ENCODE measurements at regions not wholly inside any gene's neighbourhood (a gene's known extent, or its start where the extent isn't known, plus 50 kb on each side); places are given as distances from the start of the nearest gene placed in this dataset.

DNA sequence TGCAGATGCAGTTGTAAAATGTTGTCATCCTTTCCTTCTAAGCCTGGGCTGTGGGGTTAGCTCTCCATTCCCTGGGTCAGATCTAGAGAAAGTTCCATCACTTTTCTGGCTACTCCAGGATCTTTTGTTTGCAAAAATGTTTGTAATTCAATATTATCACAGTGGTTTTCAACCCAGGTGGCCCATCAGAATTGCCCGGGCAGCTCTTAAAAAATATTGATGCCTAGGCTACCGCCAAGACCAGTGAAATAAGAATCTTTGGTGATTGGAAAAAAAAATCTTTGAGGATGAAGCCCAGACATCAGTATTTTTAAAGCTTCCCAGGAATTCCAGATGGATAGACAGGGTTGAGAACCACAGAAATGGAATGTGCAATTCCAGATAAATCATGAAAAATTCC, 232.5 kb upstream of the SPRED2 start:
- TF ChIP-seq EP300 (IDR thresholded peaks at IDR 0.05; ENCODE audit: borderline replicate concordance), result no peak
- TF ChIP-seq TCF12 (IDR thresholded peaks at IDR 0.05; ENCODE audit: low read depth), result no peak

DNA sequence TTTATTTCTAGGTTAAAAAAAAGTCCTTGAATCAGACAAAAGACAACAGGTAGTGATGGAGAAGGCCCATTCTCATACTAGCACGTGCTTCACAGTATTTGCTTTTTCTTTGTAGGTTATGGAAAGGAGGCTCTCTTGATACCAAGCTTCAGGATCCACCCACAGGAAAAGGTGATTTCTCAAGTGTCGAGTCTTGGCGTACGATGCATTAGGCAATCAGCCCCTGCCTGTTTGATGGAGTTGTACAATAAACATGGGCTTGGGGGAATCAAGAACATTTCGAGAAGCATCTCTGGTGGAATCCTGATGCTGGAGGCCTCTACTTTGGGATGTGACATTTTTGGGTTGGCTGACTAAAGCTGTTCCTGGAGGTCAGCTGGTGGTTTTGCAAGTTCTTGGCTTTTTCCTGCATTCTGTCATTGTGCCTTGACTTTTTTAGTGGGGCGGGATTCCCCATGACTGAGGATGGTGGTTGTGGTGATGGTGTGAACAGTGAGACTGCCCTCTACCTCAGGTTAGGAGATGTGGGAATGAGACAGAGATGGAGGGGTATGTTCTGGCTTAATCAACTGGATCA, 231.5 kb upstream of the SPRED2 start:
- TF ChIP-seq RAD21 (IDR thresholded peaks at IDR 0.05; ENCODE audit: low read depth) (no peak), REST (IDR thresholded peaks at IDR 0.05; ENCODE audit: low read depth) (no peak), TAF1 (IDR thresholded peaks at IDR 0.05; ENCODE audit: low read depth) (no peak), TCF12 (IDR thresholded peaks at IDR 0.05; ENCODE audit: low read depth) (no peak), NFIC (IDR thresholded peaks at IDR 0.05) (no peak), EP300 (IDR thresholded peaks at IDR 0.05; ENCODE audit: borderline replicate concordance) (no peak), CREB1 (IDR thresholded peaks at IDR 0.05; ENCODE audit: low read depth) (no peak), YY1 (IDR thresholded peaks at IDR 0.05; ENCODE audit: low read depth) (no peak), FOXM1 (IDR thresholded peaks at IDR 0.05; ENCODE audit: borderline replicate concordance, low read depth) (no peak)
- TF ChIP-seq, protein P1, sequence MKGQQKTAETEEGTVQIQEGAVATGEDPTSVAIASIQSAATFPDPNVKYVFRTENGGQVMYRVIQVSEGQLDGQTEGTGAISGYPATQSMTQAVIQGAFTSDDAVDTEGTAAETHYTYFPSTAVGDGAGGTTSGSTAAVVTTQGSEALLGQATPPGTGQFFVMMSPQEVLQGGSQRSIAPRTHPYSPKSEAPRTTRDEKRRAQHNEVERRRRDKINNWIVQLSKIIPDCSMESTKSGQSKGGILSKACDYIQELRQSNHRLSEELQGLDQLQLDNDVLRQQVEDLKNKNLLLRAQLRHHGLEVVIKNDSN (IDR thresholded peaks at IDR 0.05), result no peak

DNA sequence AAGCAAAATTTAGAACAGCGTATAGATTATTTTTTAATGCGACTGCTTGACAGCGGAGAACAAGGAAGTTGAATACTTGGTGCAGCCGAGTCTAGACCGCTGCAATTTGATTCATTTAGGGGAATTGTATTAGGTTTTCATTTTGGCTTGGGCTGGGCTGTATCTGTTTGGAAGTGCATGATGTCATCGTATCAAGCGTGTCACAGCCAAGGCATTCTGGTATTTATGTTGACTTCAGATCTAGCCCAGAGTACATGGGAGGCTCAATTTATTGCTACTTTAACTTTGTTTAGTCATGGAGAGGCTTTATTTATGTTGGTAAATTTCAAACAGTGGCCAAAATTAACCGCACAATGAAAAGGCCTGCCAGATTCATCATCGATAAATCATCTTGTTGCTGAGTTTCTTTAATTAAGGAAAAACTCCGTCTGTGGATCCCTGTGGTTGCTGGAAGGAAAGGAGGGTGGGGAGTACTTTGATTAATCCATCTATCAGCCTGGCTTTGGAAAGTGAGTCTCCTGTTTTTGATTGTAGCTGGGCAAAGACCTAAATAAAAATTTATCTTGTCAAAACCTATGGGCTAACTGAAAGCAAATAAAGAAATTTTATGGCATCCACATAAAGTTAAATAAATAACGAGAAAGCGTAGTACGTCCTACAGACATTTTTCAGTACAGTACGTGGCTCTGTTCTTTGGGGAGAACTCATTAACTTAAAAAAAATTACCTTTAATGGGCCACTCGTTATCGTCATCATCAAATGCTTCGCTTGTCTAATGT, 230.4 kb upstream of the SPRED2 start:
- TF ChIP-seq TAF1 (IDR thresholded peaks at IDR 0.05; ENCODE audit: low read depth) (no peak), NFIC (IDR thresholded peaks at IDR 0.05) (peak; percentile 35), ZBTB7A (IDR thresholded peaks at IDR 0.05; ENCODE audit: low read depth) (no peak), YY1 (IDR thresholded peaks at IDR 0.05; ENCODE audit: low read depth) (no peak), EGR1 (IDR thresholded peaks at IDR 0.05) (no peak), TCF12 (IDR thresholded peaks at IDR 0.05; ENCODE audit: low read depth) (peak; percentile 59; the same call in 1 of the 2 replicates), CREB1 (IDR thresholded peaks at IDR 0.05; ENCODE audit: low read depth) (peak; percentile 22; the same call in 1 of the 2 replicates), TEAD4 (IDR thresholded peaks at IDR 0.05) (no peak; the same call in 1 of the 2 replicates), FOXM1 (IDR thresholded peaks at IDR 0.05; ENCODE audit: borderline replicate concordance, low read depth) (peak; percentile 1; the same call in 1 of the 2 replicates), EP300 (IDR thresholded peaks at IDR 0.05; ENCODE audit: borderline replicate concordance) (peak; percentile 36; the same call in 1 of the 2 replicates), CEBPB (IDR thresholded peaks at IDR 0.05) (no peak), RAD21 (IDR thresholded peaks at IDR 0.05; ENCODE audit: low read depth) (no peak), REST (IDR thresholded peaks at IDR 0.05; ENCODE audit: low read depth) (no peak)
- TF ChIP-seq, protein P1 (IDR thresholded peaks at IDR 0.05), result no peak
- TF ChIP-seq, protein P2, sequence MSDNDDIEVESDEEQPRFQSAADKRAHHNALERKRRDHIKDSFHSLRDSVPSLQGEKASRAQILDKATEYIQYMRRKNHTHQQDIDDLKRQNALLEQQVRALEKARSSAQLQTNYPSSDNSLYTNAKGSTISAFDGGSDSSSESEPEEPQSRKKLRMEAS (IDR thresholded peaks at IDR 0.05), result no peak

DNA sequence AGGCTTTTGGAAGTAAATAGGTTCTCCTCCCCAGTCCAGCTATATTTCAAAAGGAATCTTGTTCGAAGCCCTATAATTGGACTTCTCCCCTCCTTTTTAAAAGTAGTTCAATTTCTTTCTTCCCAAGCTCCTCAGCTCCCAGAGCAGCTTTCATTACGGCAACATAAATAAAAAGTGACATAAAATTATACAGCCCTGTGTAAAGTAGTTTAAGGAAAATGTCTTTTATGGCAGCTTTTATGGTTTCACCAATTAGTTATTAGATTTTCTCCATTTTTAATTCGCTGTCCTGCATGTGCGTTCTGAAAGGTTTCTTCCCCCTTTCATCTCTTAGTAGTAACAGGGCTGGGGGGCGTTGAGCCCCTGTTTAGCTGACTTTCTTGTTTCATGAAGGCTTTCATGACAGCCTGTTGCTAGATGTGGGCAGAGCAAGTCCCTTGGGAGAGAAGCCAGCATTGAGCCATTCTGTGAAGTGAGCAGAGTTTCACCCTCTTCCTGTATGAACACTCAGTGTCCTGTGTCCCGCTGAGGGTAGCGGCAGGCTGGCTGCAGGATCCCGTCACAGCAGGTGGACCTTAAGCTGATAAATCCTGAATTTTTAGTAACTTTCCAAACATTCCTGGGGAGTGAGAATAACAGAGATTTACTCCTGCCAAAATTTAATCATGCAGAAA, 229.7 kb upstream of the SPRED2 start:
- peak; percentile 68 for TF ChIP-seq NFIC (IDR thresholded peaks at IDR 0.05)
- TF ChIP-seq FOXM1 (IDR thresholded peaks at IDR 0.05; ENCODE audit: borderline replicate concordance, low read depth), result 0 out of 2 replicates have a peak, but pooled peaks have one; percentile 56
- peak; percentile 59; the same call in 1 of the 2 replicates for TF ChIP-seq ZBTB7A (IDR thresholded peaks at IDR 0.05; ENCODE audit: low read depth)
- peak; percentile 32; the same call in 1 of the 2 replicates for TF ChIP-seq TEAD4 (IDR thresholded peaks at IDR 0.05)
- no peak for TF ChIP-seq CREB1 (IDR thresholded peaks at IDR 0.05; ENCODE audit: low read depth)
- TF ChIP-seq, protein P1 (IDR thresholded peaks at IDR 0.05), result no peak
- peak; percentile 81; the same call in 1 of the 2 replicates for TF ChIP-seq EP300 (IDR thresholded peaks at IDR 0.05; ENCODE audit: borderline replicate concordance)
- peak; percentile 81 for TF ChIP-seq TCF12 (IDR thresholded peaks at IDR 0.05; ENCODE audit: low read depth)

GRCh38 chr2:65660340-65660739, 227.9 kb upstream of the SPRED2 start:
- TF ChIP-seq REST (IDR thresholded peaks at IDR 0.05; ENCODE audit: low read depth) (no peak), TEAD4 (IDR thresholded peaks at IDR 0.05) (peak; percentile 67; the same call in 1 of the 2 replicates), RAD21 (IDR thresholded peaks at IDR 0.05; ENCODE audit: low read depth) (no peak), ZBTB7A (IDR thresholded peaks at IDR 0.05; ENCODE audit: low read depth) (no peak), EP300 (IDR thresholded peaks at IDR 0.05; ENCODE audit: borderline replicate concordance) (peak; percentile 65), CREB1 (IDR thresholded peaks at IDR 0.05; ENCODE audit: low read depth) (no peak), EGR1 (IDR thresholded peaks at IDR 0.05) (no peak), FOXM1 (IDR thresholded peaks at IDR 0.05; ENCODE audit: borderline replicate concordance, low read depth) (peak; percentile 24), TCF12 (IDR thresholded peaks at IDR 0.05; ENCODE audit: low read depth) (peak; percentile 43), NFIC (IDR thresholded peaks at IDR 0.05) (peak; percentile 7; the same call in 1 of the 2 replicates), YY1 (IDR thresholded peaks at IDR 0.05; ENCODE audit: low read depth) (no peak), TAF1 (IDR thresholded peaks at IDR 0.05; ENCODE audit: low read depth) (no peak), CEBPB (IDR thresholded peaks at IDR 0.05) (no peak)
- TF ChIP-seq, protein P2 (IDR thresholded peaks at IDR 0.05), result peak; percentile 8; the same call in 1 of the 2 replicates
- TF ChIP-seq, protein P1 (IDR thresholded peaks at IDR 0.05), result no peak
